CD14-positive monocyte (primary cell): ENCODE measurements at regions not wholly inside any gene's neighbourhood (a gene's known extent, or its start where the extent isn't known, plus 50 kb on each side); places are given as distances from the start of the nearest gene placed in this dataset.

Source experiments
- DNase-seq, 3 donors: peaks; one replicate each; pipeline ENCODE4 v3.0.0-alpha.2; 2011 to 2022
- H2AFZ ChIP-seq: 2 replicates; pipeline ENCODE4 v1.6.0; 2012; ENCODE audit warnings: mild to moderate bottlenecking, low read depth, low read length, inconsistent platforms; ENCODE audit not compliant: insufficient read depth, poor library complexity, severe bottlenecking
- H3K27ac ChIP-seq, 2 donors: 1 replicate in 1 of 2; 2 replicates in 1 of 2; pipeline ENCODE4 v1.5.1; 2012 to 2013; ENCODE audit warnings: low read length in 2 of 2, control low read depth in 1 of 2, inconsistent platforms in 1 of 2, low read depth in 1 of 2, mild to moderate bottlenecking in 1 of 2
- H3K27me3 ChIP-seq, 2 donors: one replicate each; pipeline versions ENCODE4 v1.6.0 to v1.6.1; 2011 to 2013; ENCODE audit warnings: low read length in 2 of 2; ENCODE audit not compliant: control insufficient read depth in 2 of 2, insufficient read depth in 2 of 2
- H3K36me3 ChIP-seq, 2 donors: replicated peaks in 1 of 2; 1 replicate in 1 of 2; 2 replicates in 1 of 2; pipeline versions ENCODE4 v1.5.1 to v1.6.1; 2012 to 2013; ENCODE audit warnings: low read length in 2 of 2, control low read depth in 1 of 2, inconsistent platforms in 1 of 2, mild to moderate bottlenecking in 1 of 2; ENCODE audit not compliant: insufficient read depth in 2 of 2, control insufficient read depth in 1 of 2
- H3K4me1 ChIP-seq, 2 donors: 1 replicate in 1 of 2; 2 replicates in 1 of 2; pipeline versions ENCODE4 v1.5.1 to v1.6.1; 2012 to 2013; ENCODE audit warnings: low read length in 2 of 2, control low read depth in 1 of 2, inconsistent platforms in 1 of 2, mild to moderate bottlenecking in 1 of 2, moderate library complexity in 1 of 2; ENCODE audit not compliant: insufficient read depth in 2 of 2, control insufficient read depth in 1 of 2
- H3K4me2 ChIP-seq: replicated peaks from 2 replicates; pipeline ENCODE3; 2012; ENCODE audit warnings: low read length, moderate library complexity, mild to moderate bottlenecking; ENCODE audit not compliant: poor library complexity, severe bottlenecking; ENCODE audit errors: extremely low read depth
- H3K4me3 ChIP-seq, 3 experiments: fragments of 200-600 bp in 1 of 3; sonication (generic) in 1 of 3; replicated peaks in 1 of 3; 1 replicate in 2 of 3; 2 replicates in 1 of 3; pipeline ENCODE4 v1.5.1; 2011 to 2013; ENCODE audit warnings: low read length in 3 of 3, mild to moderate bottlenecking in 3 of 3, control low read depth in 2 of 3, low read depth in 2 of 3, inconsistent platforms in 1 of 3, moderate library complexity in 1 of 3
- H3K79me2 ChIP-seq: 2 replicates; pipeline ENCODE4 v1.6.0; 2012; ENCODE audit warnings: mild to moderate bottlenecking, control low read depth, inconsistent platforms, low read length, moderate library complexity; ENCODE audit not compliant: insufficient read depth
- H3K9ac ChIP-seq: 2 replicates; pipeline ENCODE4 v1.6.0; 2017; ENCODE audit warnings: low read length, mild to moderate bottlenecking; ENCODE audit not compliant: insufficient read depth, poor library complexity, severe bottlenecking
- H3K9me3 ChIP-seq, 2 donors: replicated peaks in 1 of 2; 1 replicate in 1 of 2; 2 replicates in 1 of 2; pipeline versions ENCODE4 v1.5.1 to v1.6.1; 2012 to 2013; ENCODE audit warnings: low read length in 2 of 2, control low read depth in 1 of 2; ENCODE audit not compliant: control insufficient read depth in 1 of 2, insufficient read depth in 1 of 2
- H4K20me1 ChIP-seq: 2 replicates; pipeline ENCODE4 v1.6.0; 2012; ENCODE audit warnings: mild to moderate bottlenecking, low read length, control low read depth, moderate library complexity; ENCODE audit not compliant: insufficient read depth
- H3K27ac Mint-ChIP-seq, 7 donors: one replicate each; pipeline ENCODE4 v1.8.0; 2020; ENCODE audit warnings: mild to moderate bottlenecking in 7 of 7, mixed read lengths in 7 of 7, moderate library complexity in 6 of 7, inconsistent platforms in 2 of 7
- H3K27me3 Mint-ChIP-seq, 3 donors: one replicate each; pipeline ENCODE4 v1.8.0; 2021 to 2022; ENCODE audit warnings: low read depth in 3 of 3, mild to moderate bottlenecking in 3 of 3, mixed read lengths in 3 of 3, moderate library complexity in 3 of 3, inconsistent platforms in 1 of 3
- H3K36me3 Mint-ChIP-seq, 2 donors: one replicate each; pipeline ENCODE4 v1.8.0; 2020; ENCODE audit warnings: mixed read lengths in 2 of 2, inconsistent platforms in 1 of 2, mild to moderate bottlenecking in 1 of 2
- H3K4me1 Mint-ChIP-seq: one replicate; pipeline ENCODE4 v1.8.0; 2020; ENCODE audit warnings: mild to moderate bottlenecking, mixed read lengths
- H3K4me3 Mint-ChIP-seq, 2 donors: one replicate each; pipeline ENCODE4 v1.8.0; 2020; ENCODE audit warnings: mild to moderate bottlenecking in 2 of 2, mixed read lengths in 2 of 2, moderate library complexity in 1 of 2
- H3K9me3 Mint-ChIP-seq, 7 donors: one replicate each; pipeline ENCODE4 v1.8.0; 2020 to 2022; ENCODE audit warnings: mixed read lengths in 7 of 7, mild to moderate bottlenecking in 6 of 7, moderate library complexity in 6 of 7, inconsistent platforms in 2 of 7
- WGBS: methylation state at CpG from one replicate; pipeline ENCODE4 v1.1.5; 2013; ENCODE audit warnings: missing lambda C conversion rate; ENCODE audit not compliant: insufficient coverage; 5-methylcytosine and 5-hydroxymethylcytosine counted together
- intact Hi-C, 2 donors: fragments of 100-400 bp; cut with micrococcal nuclease; formaldehyde crosslinking; loops; one replicate each; pipeline versions ENCODE4 v1.15.0 to v1.15.1; 2023
- TF ChIP-seq, protein P1 (sequence below): fragments of 200-600 bp; IDR thresholded peaks from one replicate; pipeline ENCODE4 v1.8.0; 2022; ENCODE audit warnings: antibody characterized with exemption, mild to moderate bottlenecking

- no peak overlapping the region for H3K4me2 ChIP-seq
- no peaks in the 10 kb centered on the region for H4K20me1 ChIP-seq
- TF ChIP-seq, protein P1, sequence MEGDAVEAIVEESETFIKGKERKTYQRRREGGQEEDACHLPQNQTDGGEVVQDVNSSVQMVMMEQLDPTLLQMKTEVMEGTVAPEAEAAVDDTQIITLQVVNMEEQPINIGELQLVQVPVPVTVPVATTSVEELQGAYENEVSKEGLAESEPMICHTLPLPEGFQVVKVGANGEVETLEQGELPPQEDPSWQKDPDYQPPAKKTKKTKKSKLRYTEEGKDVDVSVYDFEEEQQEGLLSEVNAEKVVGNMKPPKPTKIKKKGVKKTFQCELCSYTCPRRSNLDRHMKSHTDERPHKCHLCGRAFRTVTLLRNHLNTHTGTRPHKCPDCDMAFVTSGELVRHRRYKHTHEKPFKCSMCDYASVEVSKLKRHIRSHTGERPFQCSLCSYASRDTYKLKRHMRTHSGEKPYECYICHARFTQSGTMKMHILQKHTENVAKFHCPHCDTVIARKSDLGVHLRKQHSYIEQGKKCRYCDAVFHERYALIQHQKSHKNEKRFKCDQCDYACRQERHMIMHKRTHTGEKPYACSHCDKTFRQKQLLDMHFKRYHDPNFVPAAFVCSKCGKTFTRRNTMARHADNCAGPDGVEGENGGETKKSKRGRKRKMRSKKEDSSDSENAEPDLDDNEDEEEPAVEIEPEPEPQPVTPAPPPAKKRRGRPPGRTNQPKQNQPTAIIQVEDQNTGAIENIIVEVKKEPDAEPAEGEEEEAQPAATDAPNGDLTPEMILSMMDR, result no peak
- no peaks in the 10 kb centered on the region for H3K4me1 Mint-ChIP-seq
- no peak for DNase-seq
- no peaks in the 10 kb centered on the region for H3K36me3 ChIP-seq
- no peaks in the 10 kb centered on the region for H3K4me1 ChIP-seq
- no peak overlapping the region for H3K4me3 ChIP-seq
- H3K27ac ChIP-seq, result no peak overlapping the region
- H3K27ac Mint-ChIP-seq, result no peak overlapping the region
- intact Hi-C loops, result no loop called here
- H2AFZ ChIP-seq, result no peak overlapping the region
- peaks cover 2 to 12% (median 7%) of the 10 kb centered on the region in 7 donors for H3K9me3 Mint-ChIP-seq
- no peaks in the 10 kb centered on the region for H3K36me3 Mint-ChIP-seq
- no peak overlapping the region for H3K4me3 Mint-ChIP-seq
- peaks cover 0 to 2% (median 0%) of the 10 kb centered on the region in 3 donors for H3K27me3 Mint-ChIP-seq
- no peak overlapping the region for H3K9ac ChIP-seq
- 88% methylated on average over 4 of the region's 5 CpGs for WGBS
- no peaks in the 10 kb centered on the region for H3K79me2 ChIP-seq
- H3K27me3 ChIP-seq, result no peaks in the 10 kb centered on the region
- H3K9me3 ChIP-seq, result peaks cover 8 to 12% of the 10 kb centered on the region in 2 donors
Measured at GRCh38 chr5:15420201-15420600, 79.8 kb upstream of the FBXL7 start.

GRCh38 chr5:15417156-15417555 lies 82.8 kb upstream of the FBXL7 start:
- Histone ChIP-seq H3K9me3 (peaks cover 8 to 14% of the 10 kb centered on the region in 2 donors), H3K4me3 (no peak overlapping the region), H3K79me2 (no peaks in the 10 kb centered on the region), H3K27ac (no peak overlapping the region), H3K4me2 (no peak overlapping the region), H3K36me3 (no peaks in the 10 kb centered on the region), H4K20me1 (no peaks in the 10 kb centered on the region), H2AFZ (no peak overlapping the region), H3K27me3 (no peaks in the 10 kb centered on the region), H3K9ac (no peak overlapping the region), H3K4me1 (no peaks in the 10 kb centered on the region)
- TF ChIP-seq, protein P1, result no peak
- Mint-ChIP-seq H3K27me3 (no peaks in the 10 kb centered on the region), H3K36me3 (no peaks in the 10 kb centered on the region), H3K27ac (no peak overlapping the region), H3K4me1 (no peaks in the 10 kb centered on the region), H3K9me3 (peaks cover 6 to 19% (median 12%) of the 10 kb centered on the region in 7 donors), H3K4me3 (no peak overlapping the region)
- intact Hi-C loops, result no loop called here
- no peak for DNase-seq
- WGBS, result 100% methylated on average over 1 of the region's 3 CpGs
